ENCODE measurements at regions not wholly inside any gene's neighbourhood (a gene's known extent, or its start where the extent isn't known, plus 50 kb on each side); places are given as distances from the start of the nearest gene placed in this dataset.

- TF ChIP-seq EZH2 (IDR thresholded peaks at IDR 0.05; ENCODE audit: borderline replicate concordance, insufficient read depth, low read length, poor library complexity, severe bottlenecking), result no peak
- TF ChIP-seq SMC3 (conservative IDR thresholded peaks at IDR 0.05; ENCODE audit: poor library complexity), result no peak
- TF ChIP-seq RAD21 (conservative IDR thresholded peaks at IDR 0.05), result no peak
- H4K20me1 ChIP-seq (ENCODE audit: insufficient read depth), result no peaks in the 10 kb centered on the region
- H3K4me2 ChIP-seq (ENCODE audit: low read length), result no peak overlapping the region
- no peaks in the 10 kb centered on the region for H3K9me3 ChIP-seq (ENCODE audit: low read length)
- H3K9ac ChIP-seq (ENCODE audit: low read length), result no peak overlapping the region
- no peaks in the 10 kb centered on the region for H3K79me2 ChIP-seq (replicated peaks; ENCODE audit: insufficient read depth, low read length)
- no peaks in the 10 kb centered on the region for H3K36me3 ChIP-seq (ENCODE audit: insufficient read depth, low read length)
- no peak overlapping the region for H2AFZ ChIP-seq (ENCODE audit: low read depth, low read length)
- no peaks in the 10 kb centered on the region for H3F3A ChIP-seq (ENCODE audit: insufficient read depth, low read length, poor library complexity, severe bottlenecking)
- H3K27me3 ChIP-seq (ENCODE audit: insufficient read depth, low read depth, low read length), result no peaks in the 10 kb centered on the region
- H3K27ac ChIP-seq (ENCODE audit: low read length), result no peak overlapping the region
- H3K4me3 ChIP-seq (ENCODE audit: low read length), result no peak overlapping the region
- no peaks in the 10 kb centered on the region for H3K9me2 ChIP-seq (ENCODE audit: insufficient read depth, low read length)
Observed at GRCh38 chr21:38591218-38591537, 92.9 kb upstream of the ERG start.

- no peaks in the 10 kb centered on the region for H3K36me3 ChIP-seq (ENCODE audit: insufficient read depth, low read length)
Observed at GRCh38 chr21:38596264-38597042, 98.2 kb upstream of the ERG start.

More at GRCh38 chr21:38596264-38597042, 98.2 kb upstream of the ERG start:
- no peak for TF ChIP-seq EZH2 (IDR thresholded peaks at IDR 0.05; ENCODE audit: borderline replicate concordance, insufficient read depth, low read length, poor library complexity, severe bottlenecking)
- TF ChIP-seq SMC3 (conservative IDR thresholded peaks at IDR 0.05; ENCODE audit: poor library complexity), result no peak
- no peak for TF ChIP-seq TAF1 (IDR thresholded peaks at IDR 0.05; ENCODE audit: low read depth)
- no peak for TF ChIP-seq EP300 (conservative IDR thresholded peaks at IDR 0.05; ENCODE audit: poor library complexity, severe bottlenecking)
- TF ChIP-seq POLR2AphosphoS5 (IDR thresholded peaks at IDR 0.05), result no peak
- TF ChIP-seq MXI1 (conservative IDR thresholded peaks at IDR 0.05; ENCODE audit: poor library complexity, severe bottlenecking), result no peak
- no peak for TF ChIP-seq RAD21 (conservative IDR thresholded peaks at IDR 0.05)
- no peak for TF ChIP-seq CTCF (IDR thresholded peaks at IDR 0.05; ENCODE audit: poor library complexity, severe bottlenecking)
- no peak for TF ChIP-seq REST (IDR thresholded peaks at IDR 0.05; ENCODE audit: borderline replicate concordance)
- Histone ChIP-seq H3K27ac (ENCODE audit: low read length) (no peak overlapping the region), H3K4me2 (ENCODE audit: low read length) (no peak overlapping the region), H3K27me3 (ENCODE audit: insufficient read depth, low read depth, low read length) (no peaks in the 10 kb centered on the region), H4K20me1 (ENCODE audit: insufficient read depth) (no peaks in the 10 kb centered on the region), H3F3A (ENCODE audit: insufficient read depth, low read length, poor library complexity, severe bottlenecking) (no peaks in the 10 kb centered on the region), H3K4me3 (ENCODE audit: low read length) (no peak overlapping the region), H2AFZ (ENCODE audit: low read depth, low read length) (no peak overlapping the region), H3K79me2 (replicated peaks; ENCODE audit: insufficient read depth, low read length) (no peaks in the 10 kb centered on the region), H3K9me2 (ENCODE audit: insufficient read depth, low read length) (no peaks in the 10 kb centered on the region), H3K9me3 (ENCODE audit: low read length) (no peaks in the 10 kb centered on the region), H3K9ac (ENCODE audit: low read length) (no peak overlapping the region)

Data from neural cell (in vitro differentiated cells).